Glutamatergic neuron (in vitro differentiated cells): ENCODE measurements at regions not wholly inside any gene's neighbourhood (a gene's known extent, or its start where the extent isn't known, plus 50 kb on each side); places are given as distances from the start of the nearest gene placed in this dataset.

Experiments
- DNase-seq: peaks from one replicate; pipeline ENCODE4 v3.0.0; 2022
- H3K27ac Mint-ChIP-seq: one replicate; pipeline ENCODE4 v1.8.0; 2020; ENCODE audit warnings: mild to moderate bottlenecking, mixed read lengths, inconsistent platforms; ENCODE audit not compliant: unreplicated experiment
- H3K27me3 Mint-ChIP-seq: one replicate; pipeline ENCODE4 v1.8.0; 2020; ENCODE audit warnings: mild to moderate bottlenecking, moderate library complexity, mixed read lengths, inconsistent platforms; ENCODE audit not compliant: unreplicated experiment
- H3K36me3 Mint-ChIP-seq: one replicate; pipeline ENCODE4 v1.8.0; 2020; ENCODE audit warnings: mild to moderate bottlenecking, mixed read lengths, inconsistent platforms; ENCODE audit not compliant: unreplicated experiment
- H3K4me1 Mint-ChIP-seq: one replicate; pipeline ENCODE4 v1.8.0; 2020; ENCODE audit warnings: mild to moderate bottlenecking, low read depth, mixed read lengths, inconsistent platforms; ENCODE audit not compliant: unreplicated experiment
- H3K4me3 Mint-ChIP-seq: one replicate; pipeline ENCODE4 v1.8.0; 2020; ENCODE audit warnings: mild to moderate bottlenecking, mixed read lengths, inconsistent platforms; ENCODE audit not compliant: unreplicated experiment
- H3K9me3 Mint-ChIP-seq: one replicate; pipeline ENCODE4 v1.8.0; 2020; ENCODE audit warnings: mild to moderate bottlenecking, moderate library complexity, mixed read lengths, inconsistent platforms; ENCODE audit not compliant: unreplicated experiment
- TF ChIP-seq, protein P1 (sequence below): fragments of 200-600 bp; sonication (generic); IDR thresholded peaks from one replicate; pipeline ENCODE4 v1.5.0; 2021; ENCODE audit not compliant: partially characterized antibody, unreplicated experiment

DNA sequence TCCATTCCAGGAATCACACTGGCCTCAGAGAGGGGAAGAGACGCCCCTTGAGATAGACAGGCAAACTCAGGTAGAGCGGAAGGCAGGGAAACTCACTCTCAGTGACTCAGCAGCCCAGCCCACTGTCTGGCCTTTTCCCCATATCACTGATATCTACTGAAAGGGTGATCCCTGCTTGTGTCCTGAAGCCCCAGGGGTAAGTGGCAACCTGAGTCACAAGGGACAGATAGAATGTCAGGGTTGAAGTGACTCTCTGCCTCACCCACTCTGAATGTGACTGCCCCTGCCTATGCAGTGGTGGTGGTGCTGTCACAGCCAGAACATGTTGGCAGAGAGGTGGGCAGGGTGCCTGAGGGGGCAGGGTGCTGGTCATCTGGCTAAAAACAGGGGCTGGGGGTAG, 157.5 kb upstream of the FGGY start:
- H3K27me3 Mint-ChIP-seq, result peaks cover 4% of the 10 kb centered on the region
- H3K27ac Mint-ChIP-seq, result no peak overlapping the region
- no peak overlapping the region for H3K4me3 Mint-ChIP-seq
- no peaks in the 10 kb centered on the region for H3K36me3 Mint-ChIP-seq
- H3K4me1 Mint-ChIP-seq, result peaks cover 4% of the 10 kb centered on the region
- no peaks in the 10 kb centered on the region for H3K9me3 Mint-ChIP-seq
- DNase-seq, result no peak
- TF ChIP-seq, protein P1, sequence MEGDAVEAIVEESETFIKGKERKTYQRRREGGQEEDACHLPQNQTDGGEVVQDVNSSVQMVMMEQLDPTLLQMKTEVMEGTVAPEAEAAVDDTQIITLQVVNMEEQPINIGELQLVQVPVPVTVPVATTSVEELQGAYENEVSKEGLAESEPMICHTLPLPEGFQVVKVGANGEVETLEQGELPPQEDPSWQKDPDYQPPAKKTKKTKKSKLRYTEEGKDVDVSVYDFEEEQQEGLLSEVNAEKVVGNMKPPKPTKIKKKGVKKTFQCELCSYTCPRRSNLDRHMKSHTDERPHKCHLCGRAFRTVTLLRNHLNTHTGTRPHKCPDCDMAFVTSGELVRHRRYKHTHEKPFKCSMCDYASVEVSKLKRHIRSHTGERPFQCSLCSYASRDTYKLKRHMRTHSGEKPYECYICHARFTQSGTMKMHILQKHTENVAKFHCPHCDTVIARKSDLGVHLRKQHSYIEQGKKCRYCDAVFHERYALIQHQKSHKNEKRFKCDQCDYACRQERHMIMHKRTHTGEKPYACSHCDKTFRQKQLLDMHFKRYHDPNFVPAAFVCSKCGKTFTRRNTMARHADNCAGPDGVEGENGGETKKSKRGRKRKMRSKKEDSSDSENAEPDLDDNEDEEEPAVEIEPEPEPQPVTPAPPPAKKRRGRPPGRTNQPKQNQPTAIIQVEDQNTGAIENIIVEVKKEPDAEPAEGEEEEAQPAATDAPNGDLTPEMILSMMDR, result no peak

DNA sequence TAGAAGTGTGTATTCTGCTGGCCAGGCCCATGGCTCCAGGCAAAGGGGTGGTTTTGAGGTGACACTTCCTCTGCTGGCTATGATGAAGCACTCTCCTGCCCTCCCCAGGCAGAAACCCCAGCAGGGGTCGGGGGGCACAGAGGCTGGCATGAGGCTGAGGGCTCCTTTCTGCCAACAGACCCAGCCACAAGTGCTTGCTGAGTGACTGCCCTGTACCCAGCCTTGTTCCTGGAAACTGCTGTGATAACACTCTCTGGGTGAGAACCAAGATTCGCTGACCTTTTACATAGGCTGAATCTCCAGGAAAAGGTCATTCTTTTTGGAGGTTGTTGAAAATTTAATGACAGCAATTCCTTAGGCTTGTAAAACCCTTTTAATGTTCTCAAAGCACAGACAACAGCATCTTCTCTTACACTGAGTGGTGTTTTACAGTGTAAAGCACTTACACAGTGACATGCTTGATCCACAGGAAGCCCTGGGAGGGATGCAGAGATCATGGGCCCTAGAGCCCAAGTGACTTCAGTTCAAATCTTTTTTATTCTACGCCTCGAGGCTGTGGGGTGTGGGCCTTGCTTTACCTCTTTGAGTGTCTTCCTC, 155.5 kb upstream of the FGGY start:
- TF ChIP-seq, protein P1, result no peak
- H3K27me3 Mint-ChIP-seq, result peaks cover 4% of the 10 kb centered on the region
- peaks cover 4% of the 10 kb centered on the region for H3K4me1 Mint-ChIP-seq
- no peaks in the 10 kb centered on the region for H3K9me3 Mint-ChIP-seq
- no peaks in the 10 kb centered on the region for H3K36me3 Mint-ChIP-seq
- no peak overlapping the region for H3K4me3 Mint-ChIP-seq
- no peak overlapping the region for H3K27ac Mint-ChIP-seq
- DNase-seq, result no peak

DNA sequence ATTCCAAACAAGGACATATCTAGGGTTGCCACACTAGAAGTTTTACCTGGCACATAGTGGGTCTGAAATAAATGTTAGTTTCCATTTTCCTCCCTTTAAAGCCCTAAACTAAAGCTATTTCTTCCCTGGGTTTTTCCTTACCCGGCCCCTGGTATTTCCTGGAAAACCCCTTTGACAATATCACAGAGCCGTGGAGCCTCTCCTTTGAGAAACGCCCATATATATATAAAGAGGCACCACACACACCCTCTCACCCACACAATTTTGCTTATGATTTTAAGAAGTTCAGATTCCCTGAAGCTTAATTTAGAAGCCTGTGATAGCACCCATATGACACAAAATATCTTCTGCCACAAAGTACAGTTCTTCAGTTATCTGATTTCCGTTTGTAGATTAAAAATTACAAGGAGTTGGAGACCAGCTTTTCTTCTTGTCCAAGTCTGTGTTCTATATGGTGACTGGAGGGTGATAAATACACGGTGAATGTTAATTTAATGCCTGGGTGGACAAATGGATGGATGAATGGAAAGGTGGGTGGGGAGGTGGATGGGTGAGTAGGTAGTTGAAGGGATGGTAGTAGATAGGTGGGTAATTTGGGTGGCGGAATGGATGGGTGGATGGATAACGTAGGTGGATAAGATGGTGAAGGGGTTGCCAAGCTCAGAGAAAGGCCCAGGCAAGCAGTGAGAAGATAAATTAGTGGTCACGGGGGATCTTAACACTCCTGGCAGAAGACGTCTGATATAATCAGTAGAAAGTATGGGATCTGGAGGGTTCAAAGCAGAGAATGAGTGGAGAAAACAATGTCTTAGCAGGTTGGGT, 154.4 kb upstream of the FGGY start:
- H3K27ac Mint-ChIP-seq, result no peak overlapping the region
- peaks cover 6% of the 10 kb centered on the region for H3K4me1 Mint-ChIP-seq
- TF ChIP-seq, protein P1, result no peak
- no peaks in the 10 kb centered on the region for H3K36me3 Mint-ChIP-seq
- peaks cover 4% of the 10 kb centered on the region for H3K27me3 Mint-ChIP-seq
- no peak overlapping the region for H3K4me3 Mint-ChIP-seq
- H3K9me3 Mint-ChIP-seq, result no peaks in the 10 kb centered on the region
- no peak for DNase-seq

DNA sequence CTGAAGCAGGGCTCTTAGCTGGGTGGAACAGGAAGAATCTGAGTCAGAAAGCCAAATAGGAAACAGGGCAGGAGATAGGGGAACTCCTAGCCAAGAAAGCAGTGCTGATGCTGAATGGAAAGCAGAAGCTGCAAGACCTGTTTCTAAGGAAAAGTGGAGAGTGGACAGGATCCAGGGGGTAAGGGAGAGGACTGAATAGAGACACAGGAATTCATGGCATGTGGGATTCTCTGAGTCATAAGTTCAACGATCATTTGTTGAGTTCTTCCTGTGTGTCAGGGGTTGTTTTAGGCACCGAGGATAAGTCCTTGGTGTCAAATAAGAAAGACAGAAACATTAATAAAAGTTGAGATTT, 153.8 kb upstream of the FGGY start:
- Mint-ChIP-seq H3K36me3 (no peaks in the 10 kb centered on the region), H3K4me1 (peaks cover 6% of the 10 kb centered on the region), H3K27ac (no peak overlapping the region), H3K27me3 (peaks cover 4% of the 10 kb centered on the region), H3K9me3 (no peaks in the 10 kb centered on the region), H3K4me3 (no peak overlapping the region)
- no peak for DNase-seq
- TF ChIP-seq, protein P1, result no peak

DNA sequence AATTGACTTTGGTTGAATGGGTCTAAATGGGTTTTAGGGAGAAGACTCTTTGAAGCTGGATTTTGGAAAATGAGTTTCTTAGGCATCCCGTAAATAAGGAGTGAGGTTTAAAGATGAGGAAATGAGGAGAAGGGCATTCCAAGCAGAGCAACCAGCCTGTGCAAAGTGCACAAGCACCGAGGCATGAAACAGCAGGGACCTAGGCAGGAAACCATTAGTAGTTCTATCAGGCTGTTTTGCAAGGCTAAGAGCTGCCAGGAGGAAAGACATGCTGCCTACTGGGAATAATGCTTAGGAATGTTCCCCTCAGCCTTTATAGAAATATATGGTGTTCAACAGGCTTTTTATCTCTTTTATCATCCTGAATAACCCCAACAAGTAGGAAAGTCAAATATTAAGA, 153.1 kb upstream of the FGGY start:
- Mint-ChIP-seq H3K36me3 (no peaks in the 10 kb centered on the region), H3K9me3 (no peaks in the 10 kb centered on the region), H3K27me3 (peaks cover 4% of the 10 kb centered on the region), H3K4me3 (no peak overlapping the region), H3K27ac (no peak overlapping the region), H3K4me1 (peaks cover 6% of the 10 kb centered on the region)
- DNase-seq, result no peak
- TF ChIP-seq, protein P1, result no peak
